ENCODE measurements at regions not wholly inside any gene's neighbourhood (a gene's known extent, or its start where the extent isn't known, plus 50 kb on each side); places are given as distances from the start of the nearest gene placed in this dataset.
"Not testable (repeated sequence)": the region's sequence is repeated elsewhere in the genome, so short reads cannot be mapped to it uniquely, and the experiment has no call there.

DNA sequence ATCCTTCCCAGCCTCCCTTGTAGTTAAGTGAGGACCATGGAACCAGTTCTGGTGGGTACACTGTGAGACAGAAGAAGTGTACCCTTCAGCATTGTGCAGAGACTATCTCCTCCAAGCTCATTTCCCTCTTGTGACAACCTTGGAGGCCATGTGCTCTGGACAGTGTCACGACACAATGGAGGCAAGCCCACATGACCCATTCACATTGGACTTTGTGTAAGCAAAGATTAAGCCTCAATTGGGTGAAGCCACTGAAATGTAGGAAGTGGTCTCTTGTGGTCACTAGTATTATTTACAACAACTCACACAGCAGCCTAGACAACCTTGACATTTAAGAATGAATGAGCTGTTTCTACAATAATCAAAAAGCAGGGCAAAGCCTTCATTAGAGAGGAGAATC is 124.2 kb downstream of the INHBA start:
- no peak for DNase-seq (ENCODE audit: low spot score)

DNA sequence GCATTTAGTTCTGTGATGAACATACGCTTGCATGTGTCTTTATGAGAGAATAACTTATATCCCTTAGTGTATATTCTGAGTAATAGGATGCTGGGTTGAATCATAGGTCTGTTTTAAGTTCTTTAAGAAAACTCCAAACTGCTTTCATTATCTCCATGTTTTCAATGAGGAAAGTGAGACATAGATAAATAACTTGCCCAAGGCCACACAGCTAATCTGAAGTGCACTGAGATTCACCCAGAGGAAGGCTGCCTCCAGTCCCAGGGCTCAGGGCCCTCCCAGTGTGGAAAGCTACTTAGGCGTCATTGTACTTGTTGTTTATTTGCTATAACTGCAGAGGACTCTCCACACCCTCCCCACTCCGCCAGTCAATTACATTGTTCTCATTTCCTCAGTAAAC is 126.7 kb downstream of the INHBA start:
- no peak for DNase-seq (ENCODE audit: low spot score)

GRCh38 chr7:41574377-41574776 is 128.5 kb downstream of the INHBA start:
- DNase-seq (ENCODE audit: low spot score): no peak

GRCh38 chr7:41573862-41574261 is 129.0 kb downstream of the INHBA start:
- DNase-seq (ENCODE audit: low spot score): no peak

- no peak for DNase-seq (ENCODE audit: low spot score)
Observed at GRCh38 chr7:41573443-41573842, 129.4 kb downstream of the INHBA start.

- DNase-seq (ENCODE audit: low spot score): no peak
Observed at GRCh38 chr7:41573015-41573414, 129.9 kb downstream of the INHBA start.

- DNase-seq (ENCODE audit: low spot score): no peak
Observed at GRCh38 chr7:41571573-41571972, 131.3 kb downstream of the INHBA start.

- no peak for DNase-seq (ENCODE audit: low spot score)
Observed at GRCh38 chr7:41570766-41571165, 132.1 kb downstream of the INHBA start.

DNA sequence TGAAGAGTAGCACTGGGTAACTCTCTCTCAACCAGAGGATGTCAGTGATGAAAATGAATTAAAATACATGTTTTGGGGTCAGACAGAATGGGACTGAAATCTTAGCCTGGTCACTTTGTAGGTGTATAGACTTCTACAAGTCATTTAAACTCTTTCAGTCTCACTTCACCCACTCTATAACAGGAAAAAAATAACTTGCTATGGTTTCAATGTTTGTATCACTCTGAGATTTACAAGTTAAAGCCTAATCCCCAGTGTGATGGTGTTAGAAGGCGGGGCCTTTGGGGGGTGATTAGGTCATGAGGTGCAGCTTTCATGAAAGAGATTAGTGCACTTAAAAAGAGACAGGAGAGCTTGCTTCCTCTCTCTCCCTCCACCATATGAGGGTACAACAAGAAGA is 134.8 kb downstream of the INHBA start:
- no peak for DNase-seq (ENCODE audit: low spot score)

GRCh38 chr7:41567731-41568114 is 135.2 kb downstream of the INHBA start:
- DNase-seq (ENCODE audit: low spot score): no peak

GRCh38 chr7:41567031-41567730 is 135.7 kb downstream of the INHBA start:
- DNase-seq (ENCODE audit: low spot score): no peak

GRCh38 chr7:41566581-41566980 is 136.3 kb downstream of the INHBA start:
- DNase-seq (ENCODE audit: low spot score): no peak

DNA sequence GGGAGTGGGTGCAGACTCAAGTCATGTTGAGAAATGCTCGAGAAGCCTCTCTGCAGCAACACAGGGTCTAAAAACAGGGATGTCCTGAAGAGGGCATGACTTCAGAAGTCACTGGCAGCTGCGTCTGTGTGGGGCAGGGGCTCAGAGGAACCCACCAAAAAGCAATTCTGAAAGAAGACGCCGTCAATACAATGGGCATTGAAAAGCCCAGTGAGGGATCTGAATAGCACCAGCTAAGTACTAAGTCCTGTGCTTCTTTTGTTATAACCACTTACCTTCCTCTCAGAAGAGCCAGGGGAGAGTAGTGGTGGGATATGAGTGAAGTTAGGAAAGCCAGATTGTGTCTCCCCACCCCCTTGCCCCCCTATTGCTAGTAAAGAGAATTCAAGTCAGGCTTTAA is 137.2 kb downstream of the INHBA start:
- no peak for DNase-seq (ENCODE audit: low spot score)

- no peak for DNase-seq (ENCODE audit: low spot score)
Observed at GRCh38 chr7:41559426-41559825, 143.5 kb downstream of the INHBA start.

GRCh38 chr7:41554481-41554880 is 148.4 kb downstream of the INHBA start:
- DNase-seq (ENCODE audit: low spot score): no peak

GRCh38 chr7:41550046-41550445 is 152.8 kb downstream of the INHBA start:
- not testable (repeated sequence) for DNase-seq (ENCODE audit: low spot score)

DNA sequence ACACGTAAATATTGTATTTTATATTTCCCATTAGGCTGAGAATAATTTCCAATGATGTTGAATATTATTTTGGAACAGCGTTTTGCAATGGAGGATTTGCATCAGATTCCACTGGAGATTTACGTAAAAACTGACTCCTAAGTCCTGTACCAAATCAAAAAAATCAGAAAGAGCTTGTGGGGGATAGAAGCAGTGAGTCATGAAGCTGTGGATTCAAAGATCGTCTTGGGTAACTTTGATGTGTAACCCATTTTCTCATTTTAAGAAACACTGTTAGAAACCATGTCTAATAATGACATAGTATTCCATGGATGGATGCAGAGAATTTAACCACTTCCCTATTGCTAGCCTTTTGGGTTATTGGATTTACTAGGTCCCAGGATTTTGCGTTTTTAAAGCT is 158.6 kb downstream of the INHBA start:
- DNase-seq (ENCODE audit: low spot score): no peak

DNA sequence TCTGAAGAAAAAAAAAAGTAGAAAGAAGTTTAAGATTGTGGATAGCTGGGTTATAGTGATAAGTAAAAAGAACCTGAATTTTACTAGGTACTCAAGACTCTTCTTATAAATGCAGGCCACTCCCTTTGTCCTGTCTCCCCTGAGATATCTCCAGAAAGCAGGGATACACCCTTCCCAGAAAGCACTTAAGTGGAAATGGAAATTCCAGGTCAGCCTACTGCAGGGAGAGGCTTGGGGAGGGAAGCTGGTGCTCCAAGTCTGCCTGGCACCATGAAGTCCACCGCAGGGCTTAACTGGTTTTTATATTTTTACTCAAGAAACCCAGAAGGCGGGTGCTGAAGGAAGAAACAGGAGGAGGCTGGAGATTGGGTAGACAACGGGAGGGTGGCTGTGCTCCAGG is 162.3 kb downstream of the INHBA start:
- DNase-seq (ENCODE audit: low spot score): no peak

- DNase-seq (ENCODE audit: low spot score): no peak
Observed at GRCh38 chr7:41538810-41539724, 163.8 kb downstream of the INHBA start.

DNA sequence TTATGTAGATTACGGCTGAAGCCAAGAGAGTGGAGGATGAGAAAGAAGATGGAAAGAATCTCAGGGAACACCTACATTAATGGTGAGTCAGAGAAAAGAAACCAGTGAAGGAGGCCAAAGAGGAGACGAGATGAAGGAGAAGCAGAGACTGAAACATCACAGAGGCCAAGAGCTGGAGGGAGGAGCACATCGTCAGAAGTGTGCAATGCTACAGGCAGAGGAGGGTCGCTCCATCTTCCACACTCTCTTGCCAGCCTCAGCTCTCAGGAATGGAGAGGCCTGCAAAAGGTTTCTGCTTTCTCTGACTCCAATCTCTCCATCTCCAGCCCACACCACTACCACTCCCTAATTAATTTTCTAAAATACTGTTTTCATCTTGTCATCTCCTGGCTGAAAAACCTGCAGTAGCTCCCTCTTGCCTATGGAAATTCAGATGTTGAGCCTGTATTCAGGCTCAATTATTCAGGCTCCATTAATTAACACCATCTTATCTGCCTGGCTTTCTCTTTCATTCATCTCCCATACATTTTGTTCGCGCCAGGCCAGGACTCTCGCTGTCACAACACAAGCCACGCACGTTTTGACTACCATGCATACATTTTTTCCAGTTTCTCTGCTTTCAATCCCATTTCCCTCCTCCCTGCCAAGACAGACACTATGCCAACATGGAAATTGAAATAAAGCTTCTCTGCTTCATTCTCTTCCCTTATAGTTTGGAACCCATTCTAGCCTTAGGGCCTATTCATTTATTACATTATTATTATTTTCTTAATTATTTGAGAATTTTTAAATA is 165.8 kb downstream of the INHBA start:
- no peak for DNase-seq (ENCODE audit: low spot score)

- DNase-seq (ENCODE audit: low spot score): no peak
Observed at GRCh38 chr7:41536122-41536872, 166.6 kb downstream of the INHBA start.

GRCh38 chr7:41529831-41530230 is 173.1 kb downstream of the INHBA start:
- no peak for DNase-seq (ENCODE audit: low spot score)

Measured in D341Med (cell line).